ENCODE measurements at regions not wholly inside any gene's neighbourhood (a gene's known extent, or its start where the extent isn't known, plus 50 kb on each side); places are given as distances from the start of the nearest gene placed in this dataset.

DNA sequence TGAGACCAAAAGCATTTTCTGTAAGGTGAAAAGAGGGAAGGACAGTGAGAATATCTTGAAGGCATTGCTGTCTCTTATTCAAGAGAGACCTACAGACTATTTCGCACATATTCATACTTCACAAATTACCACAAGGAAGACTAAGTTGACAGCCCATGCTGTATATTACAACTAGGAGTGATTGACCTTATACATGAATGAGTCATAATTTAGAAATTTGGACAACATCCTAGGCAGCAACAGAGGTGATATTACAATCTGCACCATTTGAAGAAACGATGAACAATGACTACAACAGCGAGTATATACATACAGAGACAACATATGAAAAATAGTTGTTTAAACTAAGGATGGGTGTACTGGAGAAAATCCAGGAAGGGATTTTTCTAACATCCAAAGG is 971.7 kb downstream of the CDH11 start:
- DNase-seq (ENCODE audit: low read depth, low spot score) = no peak

GRCh38 chr16:64149756-64150155 is 972.1 kb downstream of the CDH11 start:
- Histone ChIP-seq H3K9me3 (ENCODE audit: control insufficient read depth, low read depth, low read length) (no peaks in the 10 kb centered on the region), H4K20me1 (ENCODE audit: control insufficient read depth, extremely low read depth, insufficient read depth, low read length) (no peaks in the 10 kb centered on the region), H3K4me3 (ENCODE audit: control insufficient read depth in 2 of 3, extremely low read depth in 1 of 3, insufficient read depth in 2 of 3, low read depth in 1 of 3, low read length in 3 of 3) (no peak overlapping the region), H2AFZ (ENCODE audit: control insufficient read depth, low read length) (no peak overlapping the region), H3K4me1 (ENCODE audit: control insufficient read depth, extremely low read depth, insufficient read depth, low read length) (no peaks in the 10 kb centered on the region), H3K27ac (ENCODE audit: control insufficient read depth, insufficient read depth, low read length) (no peak overlapping the region), H3K27me3 (ENCODE audit: control insufficient read depth, extremely low read depth, insufficient read depth, low read length) (no peaks in the 10 kb centered on the region), H3K9ac (ENCODE audit: control insufficient read depth, extremely low read depth, insufficient read depth, low read length) (no peak overlapping the region), H3K9me1 (ENCODE audit: control insufficient read depth, extremely low read depth, insufficient read depth, low read length) (no peaks in the 10 kb centered on the region), H3K4me2 (ENCODE audit: control insufficient read depth, extremely low read depth, insufficient read depth, low read depth, low read length) (no peak overlapping the region), H3K36me3 (ENCODE audit: control insufficient read depth in 2 of 2, extremely low read depth in 1 of 2, insufficient read depth in 2 of 2, low read length in 2 of 2) (no peaks in the 10 kb centered on the region), H3K79me2 (ENCODE audit: control insufficient read depth, insufficient read depth, low read length) (no peaks in the 10 kb centered on the region)
- no peak for TF ChIP-seq CTCF (optimal IDR thresholded peaks at IDR 0.05 in 1 of 3, IDR thresholded peaks at IDR 0.05 in 1 of 3, conservative IDR thresholded peaks at IDR 0.05 in 1 of 3; ENCODE audit: extremely low read depth in 1 of 3, insufficient read depth in 2 of 3, low read length in 3 of 3)
- no peak for TF ChIP-seq EZH2 (IDR thresholded peaks at IDR 0.05; ENCODE audit: low read length)
- FAIRE-seq (no peak), DNase-seq (ENCODE audit: low read depth, low spot score) (no peak)
- dilution Hi-C loops (cut with MboI; ENCODE audit: extremely low pct_ligation_motif_present, low sequenced_read_pairs) = no loop called here

More for the DNA sequence above, 971.7 kb downstream of the CDH11 start:
- H3K36me3 ChIP-seq (ENCODE audit: control insufficient read depth in 2 of 2, extremely low read depth in 1 of 2, insufficient read depth in 2 of 2, low read length in 2 of 2) = no peaks in the 10 kb centered on the region
- no peaks in the 10 kb centered on the region for H3K9me1 ChIP-seq (ENCODE audit: control insufficient read depth, extremely low read depth, insufficient read depth, low read length)
- H3K9ac ChIP-seq (ENCODE audit: control insufficient read depth, extremely low read depth, insufficient read depth, low read length) = no peak overlapping the region
- H3K79me2 ChIP-seq (ENCODE audit: control insufficient read depth, insufficient read depth, low read length) = no peaks in the 10 kb centered on the region
- no peak overlapping the region for H3K27ac ChIP-seq (ENCODE audit: control insufficient read depth, insufficient read depth, low read length)
- H2AFZ ChIP-seq (ENCODE audit: control insufficient read depth, low read length) = no peak overlapping the region
- FAIRE-seq = no peak
- H3K9me3 ChIP-seq (ENCODE audit: control insufficient read depth, low read depth, low read length) = no peaks in the 10 kb centered on the region
- no peak for TF ChIP-seq EZH2 (IDR thresholded peaks at IDR 0.05; ENCODE audit: low read length)
- TF ChIP-seq CTCF (optimal IDR thresholded peaks at IDR 0.05 in 1 of 3, IDR thresholded peaks at IDR 0.05 in 1 of 3, conservative IDR thresholded peaks at IDR 0.05 in 1 of 3; ENCODE audit: extremely low read depth in 1 of 3, insufficient read depth in 2 of 3, low read length in 3 of 3) = no peak
- no peaks in the 10 kb centered on the region for H3K4me1 ChIP-seq (ENCODE audit: control insufficient read depth, extremely low read depth, insufficient read depth, low read length)
- dilution Hi-C loops (cut with MboI; ENCODE audit: extremely low pct_ligation_motif_present, low sequenced_read_pairs) = no loop called here
- H3K4me3 ChIP-seq (ENCODE audit: control insufficient read depth in 2 of 3, extremely low read depth in 1 of 3, insufficient read depth in 2 of 3, low read depth in 1 of 3, low read length in 3 of 3) = no peak overlapping the region
- H4K20me1 ChIP-seq (ENCODE audit: control insufficient read depth, extremely low read depth, insufficient read depth, low read length) = no peaks in the 10 kb centered on the region
- H3K4me2 ChIP-seq (ENCODE audit: control insufficient read depth, extremely low read depth, insufficient read depth, low read depth, low read length) = no peak overlapping the region
- H3K27me3 ChIP-seq (ENCODE audit: control insufficient read depth, extremely low read depth, insufficient read depth, low read length) = no peaks in the 10 kb centered on the region

All from keratinocyte (primary cell).